Fibroblast of lung (primary cell): ENCODE measurements at regions not wholly inside any gene's neighbourhood (a gene's known extent, or its start where the extent isn't known, plus 50 kb on each side); places are given as distances from the start of the nearest gene placed in this dataset.

Experiments used
- DNase-seq, 2 donors: peaks; one replicate each; pipeline versions ENCODE4 v3.0.0 to v3.0.0-alpha.2; 2010; ENCODE audit warnings: low read depth in 2 of 2
- H2AFZ ChIP-seq: 2 replicates; pipeline ENCODE4 v1.5.1; 2012; ENCODE audit warnings: low read length, control low read depth, inconsistent platforms
- H3K27ac ChIP-seq: 2 replicates; pipeline ENCODE4 v1.5.1; 2011; ENCODE audit warnings: low read length, control low read depth; ENCODE audit not compliant: insufficient read depth
- H3K27me3 ChIP-seq: 2 replicates; pipeline ENCODE4 v1.5.1; 2011; ENCODE audit warnings: mild to moderate bottlenecking, low read length; ENCODE audit not compliant: control insufficient read depth, insufficient read depth
- H3K36me3 ChIP-seq: 2 replicates; pipeline ENCODE4 v1.5.1; 2011; ENCODE audit warnings: low read length; ENCODE audit not compliant: control insufficient read depth, insufficient read depth
- H3K4me1 ChIP-seq: 2 replicates; pipeline ENCODE4 v1.5.1; 2011; ENCODE audit warnings: low read length; ENCODE audit not compliant: control insufficient read depth, insufficient read depth; ENCODE audit errors: extremely low read depth
- H3K4me2 ChIP-seq: 2 replicates; pipeline ENCODE4 v1.5.1; 2011; ENCODE audit warnings: low read length, control low read depth; ENCODE audit not compliant: insufficient read depth; ENCODE audit errors: extremely low read depth
- H3K4me3 ChIP-seq, 4 experiments: fragments of 200-600 bp in 1 of 4; sonication (generic) in 1 of 4; replicated peaks in 1 of 4; 2 replicates each; pipeline ENCODE4 v1.5.1; 2011 to 2016; ENCODE audit warnings: low read length in 4 of 4, low read depth in 3 of 4, mild to moderate bottlenecking in 3 of 4, control low read depth in 2 of 4, inconsistent platforms in 1 of 4, mixed read lengths in 1 of 4; ENCODE audit not compliant: insufficient read depth in 1 of 4; ENCODE audit errors: control extremely low read depth in 1 of 4
- H3K79me2 ChIP-seq: 2 replicates; pipeline ENCODE4 v1.5.1; 2012; ENCODE audit warnings: mild to moderate bottlenecking, low read length, inconsistent platforms; ENCODE audit not compliant: control insufficient read depth, insufficient read depth
- H3K9ac ChIP-seq: 2 replicates; pipeline ENCODE4 v1.5.1; 2011; ENCODE audit warnings: mild to moderate bottlenecking, low read length, control low read depth; ENCODE audit not compliant: insufficient read depth
- H3K9me3 ChIP-seq: 2 replicates; pipeline ENCODE4 v1.5.1; 2012; ENCODE audit warnings: low read depth, low read length; ENCODE audit not compliant: control insufficient read depth, insufficient read depth
- H4K20me1 ChIP-seq: 2 replicates; pipeline ENCODE4 v1.5.1; 2011; ENCODE audit warnings: low read length; ENCODE audit not compliant: control insufficient read depth, insufficient read depth; ENCODE audit errors: extremely low read depth
- EZH2 ChIP-seq: IDR thresholded peaks from 2 replicates; pipeline ENCODE4 v1.5.1; 2012; ENCODE audit warnings: low read length, control low read depth, mild to moderate bottlenecking; ENCODE audit errors: missing control alignments
- TF ChIP-seq, protein P1 (sequence below), 2 donors: IDR thresholded peaks in 1 of 2; conservative IDR thresholded peaks in 1 of 2; 1 replicate in 1 of 2; 2 replicates in 1 of 2; pipeline ENCODE4 v1.5.1; 2011 to 2012; ENCODE audit warnings: low read length in 2 of 2, control low read depth in 1 of 2, inconsistent platforms in 1 of 2, low read depth in 1 of 2, mild to moderate bottlenecking in 1 of 2

- no peaks in the 10 kb centered on the region for H3K27me3 ChIP-seq
- H3K4me1 ChIP-seq: no peaks in the 10 kb centered on the region
- TF ChIP-seq, protein P1, sequence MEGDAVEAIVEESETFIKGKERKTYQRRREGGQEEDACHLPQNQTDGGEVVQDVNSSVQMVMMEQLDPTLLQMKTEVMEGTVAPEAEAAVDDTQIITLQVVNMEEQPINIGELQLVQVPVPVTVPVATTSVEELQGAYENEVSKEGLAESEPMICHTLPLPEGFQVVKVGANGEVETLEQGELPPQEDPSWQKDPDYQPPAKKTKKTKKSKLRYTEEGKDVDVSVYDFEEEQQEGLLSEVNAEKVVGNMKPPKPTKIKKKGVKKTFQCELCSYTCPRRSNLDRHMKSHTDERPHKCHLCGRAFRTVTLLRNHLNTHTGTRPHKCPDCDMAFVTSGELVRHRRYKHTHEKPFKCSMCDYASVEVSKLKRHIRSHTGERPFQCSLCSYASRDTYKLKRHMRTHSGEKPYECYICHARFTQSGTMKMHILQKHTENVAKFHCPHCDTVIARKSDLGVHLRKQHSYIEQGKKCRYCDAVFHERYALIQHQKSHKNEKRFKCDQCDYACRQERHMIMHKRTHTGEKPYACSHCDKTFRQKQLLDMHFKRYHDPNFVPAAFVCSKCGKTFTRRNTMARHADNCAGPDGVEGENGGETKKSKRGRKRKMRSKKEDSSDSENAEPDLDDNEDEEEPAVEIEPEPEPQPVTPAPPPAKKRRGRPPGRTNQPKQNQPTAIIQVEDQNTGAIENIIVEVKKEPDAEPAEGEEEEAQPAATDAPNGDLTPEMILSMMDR (conservative IDR thresholded peaks at IDR 0.05 in 1 of 2, IDR thresholded peaks at IDR 0.05 in 1 of 2; ENCODE audit: low read depth in 1 of 2, low read length in 2 of 2): no peak
- no peak for TF ChIP-seq EZH2
- H3K9me3 ChIP-seq: no peaks in the 10 kb centered on the region
- DNase-seq: peak in 1 of 2 donors; percentile 23
- H3K4me3 ChIP-seq: no peak overlapping the region
- H3K4me2 ChIP-seq: no peak overlapping the region
- no peaks in the 10 kb centered on the region for H3K79me2 ChIP-seq
- no peaks in the 10 kb centered on the region for H4K20me1 ChIP-seq
- no peak overlapping the region for H3K27ac ChIP-seq
- H3K9ac ChIP-seq: no peak overlapping the region
- no peak overlapping the region for H2AFZ ChIP-seq
- H3K36me3 ChIP-seq: no peaks in the 10 kb centered on the region
Measured at GRCh38 chr12:91397866-91398532, 215.4 kb upstream of the DCN start.

DNA sequence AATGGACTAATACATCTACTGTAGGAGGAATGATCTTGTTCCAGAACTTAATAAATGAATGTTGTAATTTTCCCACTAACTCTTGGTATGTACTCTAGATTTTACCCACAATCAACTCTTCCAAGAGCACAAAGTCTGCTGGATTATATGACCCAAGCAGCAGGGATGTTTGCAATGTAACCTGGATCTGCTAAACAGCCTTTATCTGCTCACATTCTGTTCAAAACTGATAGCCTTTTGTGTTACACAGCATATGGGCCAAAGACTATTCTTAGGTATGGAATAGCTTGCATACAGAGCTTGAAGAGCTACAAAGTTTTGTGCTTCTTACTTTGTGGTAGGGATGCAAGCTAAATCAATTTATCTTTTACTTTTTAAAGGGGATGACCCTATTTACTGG is 213.7 kb upstream of the DCN start:
- Histone ChIP-seq H3K4me3 (no peak overlapping the region), H3K79me2 (no peaks in the 10 kb centered on the region), H3K27me3 (no peaks in the 10 kb centered on the region), H3K9me3 (no peaks in the 10 kb centered on the region), H4K20me1 (no peaks in the 10 kb centered on the region), H3K4me1 (no peaks in the 10 kb centered on the region), H2AFZ (no peak overlapping the region), H3K36me3 (no peaks in the 10 kb centered on the region), H3K9ac (no peak overlapping the region), H3K4me2 (no peak overlapping the region), H3K27ac (no peak overlapping the region)
- no peak for DNase-seq
- TF ChIP-seq, protein P1 (conservative IDR thresholded peaks at IDR 0.05 in 1 of 2, IDR thresholded peaks at IDR 0.05 in 1 of 2; ENCODE audit: low read depth in 1 of 2, low read length in 2 of 2): no peak
- no peak for TF ChIP-seq EZH2

DNA sequence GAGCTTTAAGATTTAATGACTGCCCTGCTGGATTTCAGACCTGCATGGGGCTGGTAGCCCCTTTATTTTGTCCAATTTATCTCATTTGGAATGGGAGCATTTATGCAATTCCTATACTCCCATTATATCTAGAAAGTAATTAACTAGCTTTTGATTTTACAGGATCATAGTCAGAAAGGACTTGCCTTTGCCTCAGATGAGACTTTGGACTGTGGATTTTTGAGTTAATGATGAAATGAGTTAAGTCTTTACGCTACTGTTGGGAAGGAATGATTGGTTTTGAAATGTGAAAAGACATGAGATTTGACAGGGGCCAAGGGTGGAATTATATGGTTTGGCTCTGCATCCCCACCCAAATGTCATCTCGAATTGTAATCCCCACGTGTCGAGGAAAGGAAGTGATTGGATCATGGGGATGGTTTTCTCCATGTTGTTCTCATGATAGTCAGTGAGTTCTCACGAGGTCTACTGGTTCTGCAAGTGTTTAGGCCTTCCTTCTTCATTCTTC is 213.1 kb upstream of the DCN start:
- no peak overlapping the region for H3K4me3 ChIP-seq
- H4K20me1 ChIP-seq: no peaks in the 10 kb centered on the region
- TF ChIP-seq EZH2: no peak
- TF ChIP-seq, protein P1 (conservative IDR thresholded peaks at IDR 0.05 in 1 of 2, IDR thresholded peaks at IDR 0.05 in 1 of 2; ENCODE audit: low read depth in 1 of 2, low read length in 2 of 2): no peak
- no peak overlapping the region for H3K9ac ChIP-seq
- no peak overlapping the region for H3K27ac ChIP-seq
- no peaks in the 10 kb centered on the region for H3K4me1 ChIP-seq
- no peak for DNase-seq
- H2AFZ ChIP-seq: no peak overlapping the region
- no peak overlapping the region for H3K4me2 ChIP-seq
- H3K79me2 ChIP-seq: no peaks in the 10 kb centered on the region
- no peaks in the 10 kb centered on the region for H3K36me3 ChIP-seq
- no peaks in the 10 kb centered on the region for H3K9me3 ChIP-seq
- no peaks in the 10 kb centered on the region for H3K27me3 ChIP-seq
